ENCODE measurements at regions not wholly inside any gene's neighbourhood (a gene's known extent, or its start where the extent isn't known, plus 50 kb on each side); places are given as distances from the start of the nearest gene placed in this dataset.
"Not testable (repeated sequence)": the region's sequence is repeated elsewhere in the genome, so short reads cannot be mapped to it uniquely, and the experiment has no call there.

GRCh38 chr22:48511781-48512327, 1315.8 kb downstream of the BRD1 start:
- no peak for DNase-seq (ENCODE audit: low spot score)

DNA sequence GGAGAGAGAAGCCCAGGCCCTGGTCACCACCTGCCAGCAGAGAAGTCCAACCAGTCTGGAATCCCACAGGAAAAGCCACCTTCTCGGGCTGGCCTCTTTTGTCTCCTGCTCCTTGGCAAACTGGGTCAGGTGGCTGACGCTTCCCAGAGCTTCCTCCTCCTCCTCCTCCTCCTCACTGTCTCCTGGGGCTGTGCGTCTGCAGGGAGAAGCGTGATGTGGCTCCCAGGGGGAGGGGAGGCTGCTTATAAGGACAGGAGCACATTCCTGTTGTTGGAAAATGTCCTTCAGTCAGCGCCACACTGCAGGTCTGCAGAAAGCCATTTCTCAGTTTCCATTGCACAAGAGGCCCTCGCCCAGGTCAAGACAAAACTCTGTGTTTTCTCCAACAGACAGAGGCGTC, 1316.5 kb downstream of the BRD1 start:
- DNase-seq (ENCODE audit: low spot score) = no peak

DNA sequence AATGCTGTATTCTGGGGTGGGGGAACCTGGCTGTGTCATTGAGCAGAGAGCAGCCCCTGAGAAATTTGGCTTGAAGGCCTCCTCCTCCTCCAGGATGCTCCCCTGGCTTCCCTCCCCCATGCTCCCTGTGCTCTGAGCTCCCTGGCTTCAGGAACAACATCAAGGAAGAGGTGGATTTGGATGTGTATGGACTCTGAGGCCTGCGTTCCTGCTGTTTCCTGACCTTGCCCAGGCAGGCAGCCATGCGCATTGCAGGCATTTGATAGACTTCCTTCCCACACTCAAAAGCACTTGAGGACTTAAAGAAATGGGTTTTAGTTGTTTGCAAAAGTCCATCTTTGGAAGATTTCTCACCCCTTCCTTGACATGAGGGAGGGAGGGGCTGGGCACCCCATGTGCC, 1317.1 kb downstream of the BRD1 start:
- no peak for DNase-seq (ENCODE audit: low spot score)

DNA sequence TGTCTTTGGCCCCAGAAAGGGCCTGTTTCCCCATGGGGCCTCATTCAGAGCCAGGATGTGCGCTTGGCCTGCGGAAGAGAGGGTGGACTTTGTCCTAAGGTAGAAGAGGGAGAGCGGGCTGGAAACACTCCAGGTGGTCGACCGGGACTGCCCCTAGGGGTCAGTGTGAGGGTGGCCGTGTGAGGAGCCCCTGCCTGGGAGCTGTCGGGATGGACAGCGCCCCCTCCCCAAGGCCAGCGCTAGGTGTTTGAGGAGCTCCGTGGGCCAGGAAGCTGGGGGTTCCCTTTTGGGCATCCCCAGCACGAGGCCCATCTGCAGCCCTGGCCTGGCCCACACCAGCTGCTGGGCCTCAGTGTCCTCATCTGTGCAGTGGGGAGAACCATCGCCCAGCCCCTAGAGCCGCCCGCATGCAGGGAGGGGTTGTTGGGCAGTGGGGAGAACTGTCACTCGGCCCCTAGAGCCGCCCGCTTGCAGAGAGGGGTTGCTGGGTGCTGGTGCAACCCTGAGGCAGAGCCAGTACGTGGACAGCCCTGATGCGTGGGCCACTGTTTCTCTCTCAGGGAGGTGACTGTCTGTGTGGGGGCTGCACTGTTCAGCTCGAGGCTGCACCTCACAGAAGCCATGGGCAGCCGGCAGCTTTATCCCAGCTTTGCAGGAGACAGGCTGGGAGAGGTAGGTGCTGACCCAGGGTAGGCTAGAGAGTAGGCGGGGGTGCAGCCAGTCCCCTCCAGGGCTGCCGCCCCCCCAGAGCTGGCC, 1319.9 kb downstream of the BRD1 start:
- no peak for DNase-seq (ENCODE audit: low spot score)

- no peak for DNase-seq (ENCODE audit: low spot score)
Measured at GRCh38 chr22:48507171-48507570, 1320.5 kb downstream of the BRD1 start.

- no peak for DNase-seq (ENCODE audit: low spot score)
Measured at GRCh38 chr22:48506506-48507145, 1321.0 kb downstream of the BRD1 start.

DNA sequence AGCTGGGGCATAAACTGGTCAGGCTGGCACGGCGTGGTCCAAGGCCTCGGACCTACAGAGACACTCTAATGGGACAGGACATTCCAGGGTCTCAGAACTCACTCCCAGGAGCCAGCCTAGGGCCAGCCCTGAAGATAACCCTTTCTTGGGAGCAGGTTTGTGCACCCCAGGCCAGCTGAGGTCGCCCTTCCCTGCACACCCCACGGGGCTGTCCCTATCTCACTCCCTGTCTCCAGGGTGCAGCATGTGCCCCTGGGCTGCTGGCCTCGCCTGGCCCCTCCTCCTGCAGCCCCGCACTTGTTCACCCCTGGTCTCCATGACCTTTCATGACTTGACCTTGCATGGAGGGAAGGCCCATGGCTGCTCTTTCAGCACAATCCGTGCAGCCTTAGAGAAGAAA, 1321.8 kb downstream of the BRD1 start:
- DNase-seq (ENCODE audit: low spot score) = no peak

DNA sequence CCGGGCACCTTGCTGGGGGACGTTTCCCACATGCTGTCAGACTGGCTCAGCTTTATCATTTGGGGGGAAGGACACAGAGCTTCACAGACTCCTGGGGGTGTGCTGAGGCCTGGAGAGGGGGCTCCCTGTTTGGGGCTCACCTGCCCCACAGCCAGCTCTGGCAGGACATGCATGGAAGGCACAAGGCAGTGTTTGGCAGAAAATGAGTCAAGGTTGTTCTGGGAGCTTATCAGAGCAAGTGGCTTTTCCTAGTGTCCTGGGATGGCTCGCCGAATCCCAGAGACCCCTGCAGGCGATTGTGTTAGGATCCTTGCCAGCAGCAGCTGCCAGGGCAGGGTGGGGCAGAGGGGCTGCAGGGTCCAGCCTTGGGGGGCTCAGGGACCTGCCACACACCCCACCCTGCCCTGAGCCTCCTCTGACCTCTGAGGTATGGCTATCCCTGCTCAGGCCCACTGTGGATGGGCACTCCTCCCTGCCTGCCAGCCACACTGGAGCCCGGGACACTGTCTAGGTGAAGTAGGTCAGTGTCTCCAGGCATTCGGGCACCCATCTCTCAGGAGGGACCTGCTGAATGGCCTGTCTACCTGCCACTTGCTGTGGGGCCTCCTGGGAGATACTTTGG, 1323.0 kb downstream of the BRD1 start:
- DNase-seq (ENCODE audit: low spot score) = no peak

GRCh38 chr22:48503876-48504275, 1323.8 kb downstream of the BRD1 start:
- DNase-seq (ENCODE audit: low spot score) = no peak

GRCh38 chr22:48503035-48503625, 1324.5 kb downstream of the BRD1 start:
- DNase-seq (ENCODE audit: low spot score) = no peak

GRCh38 chr22:48501231-48501750, 1326.4 kb downstream of the BRD1 start:
- no peak for DNase-seq (ENCODE audit: low spot score)

DNA sequence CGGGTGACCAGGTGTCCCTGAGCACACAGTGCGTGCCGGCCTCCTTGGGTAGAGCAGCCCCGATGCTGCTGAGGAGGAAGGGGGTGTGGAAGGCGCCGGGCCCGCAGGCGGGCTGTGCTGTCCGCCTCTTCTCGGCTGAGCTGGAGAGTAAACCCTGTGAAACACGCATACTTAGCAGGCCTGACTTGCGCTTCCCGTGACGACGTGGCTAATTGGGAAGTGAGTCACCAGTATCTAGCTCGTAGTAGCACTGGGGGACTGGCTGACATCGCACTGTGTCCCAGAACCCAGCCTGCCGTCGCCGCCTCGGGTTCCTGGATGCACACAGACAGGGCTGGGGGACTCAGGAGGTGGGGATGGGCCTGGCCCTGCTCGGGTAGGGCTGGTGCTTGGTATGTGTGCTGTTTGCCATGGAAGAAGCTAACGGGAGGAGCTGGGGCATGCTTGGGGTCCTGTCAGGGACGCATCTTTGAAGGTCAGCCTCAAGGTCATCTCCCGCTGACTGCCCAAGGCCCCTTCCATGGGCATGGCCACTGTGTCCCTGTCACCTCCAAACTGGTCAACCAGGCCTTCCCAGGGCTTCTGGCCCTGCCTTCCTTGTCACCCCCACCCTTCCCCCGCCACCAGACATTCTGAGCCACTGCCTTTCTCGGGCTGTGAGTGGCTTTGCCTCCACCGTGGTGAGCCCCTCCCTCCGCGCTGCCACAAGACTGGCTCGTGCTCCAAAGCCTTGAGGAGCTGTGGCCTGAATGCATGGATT, 1327.0 kb downstream of the BRD1 start:
- DNase-seq (ENCODE audit: low spot score) = no peak

GRCh38 chr22:48499456-48500425, 1327.9 kb downstream of the BRD1 start:
- no peak for DNase-seq (ENCODE audit: low spot score)

DNA sequence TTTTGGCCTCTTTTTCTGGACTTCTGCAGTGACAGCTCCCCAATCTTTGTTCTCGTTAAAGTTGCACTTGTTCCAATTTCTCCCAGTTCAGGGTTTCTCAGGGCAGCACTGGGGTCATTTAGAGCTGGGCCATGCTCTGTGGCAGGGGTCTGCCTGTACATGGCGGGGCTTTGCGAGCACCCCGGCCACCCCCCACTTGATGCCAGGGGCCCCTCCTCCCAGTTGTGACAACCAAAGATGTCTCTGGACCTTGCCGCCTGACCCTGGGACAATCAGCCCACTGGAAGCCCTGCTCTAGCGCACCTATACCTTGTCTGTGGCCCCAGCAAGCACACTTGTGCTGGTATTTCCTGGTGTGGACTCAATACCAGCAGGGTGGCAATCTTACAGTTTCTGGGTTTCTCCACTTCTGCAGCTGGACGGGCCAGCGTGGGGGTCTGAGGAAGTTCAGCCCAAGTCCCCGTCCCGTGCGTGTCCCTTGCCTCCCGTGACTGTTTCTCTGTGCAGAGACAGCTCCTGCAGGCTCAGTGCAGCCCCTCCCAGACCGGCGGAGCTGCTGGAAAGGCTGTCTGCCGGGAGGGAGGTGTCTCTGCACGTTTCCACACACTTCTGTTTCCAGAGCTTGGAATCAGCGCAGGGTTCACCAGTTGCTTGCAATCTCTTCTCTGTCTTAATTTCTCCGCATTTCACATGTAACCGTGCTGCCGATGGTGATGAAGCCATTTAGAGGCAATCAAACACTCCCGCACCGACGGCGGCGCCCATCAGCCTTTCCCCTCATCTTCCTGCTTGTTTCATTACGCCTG, 1328.9 kb downstream of the BRD1 start:
- no peak for DNase-seq (ENCODE audit: low spot score)

GRCh38 chr22:48497743-48498520, 1329.7 kb downstream of the BRD1 start:
- DNase-seq (ENCODE audit: low spot score) = not testable (repeated sequence)

GRCh38 chr22:48496987-48497650, 1330.6 kb downstream of the BRD1 start:
- DNase-seq (ENCODE audit: low spot score) = no peak

GRCh38 chr22:48496226-48496845, 1331.3 kb downstream of the BRD1 start:
- DNase-seq (ENCODE audit: low spot score) = no peak

DNA sequence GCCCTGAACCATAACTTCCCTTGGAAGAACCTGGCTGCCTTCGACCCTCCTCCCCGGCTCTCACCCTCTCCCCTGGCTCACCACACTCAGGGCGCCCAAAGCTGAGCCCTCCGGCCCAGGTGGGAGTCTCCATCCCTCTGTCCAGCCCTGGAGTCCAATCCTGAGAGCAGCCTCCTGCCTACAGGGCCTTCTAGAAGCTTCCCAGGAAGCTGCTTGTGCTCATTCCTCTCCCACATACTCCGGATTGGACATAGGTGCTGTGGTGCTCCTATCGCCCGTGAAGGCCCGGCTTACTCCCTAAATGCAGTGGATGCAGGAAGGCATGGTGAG, 1332.0 kb downstream of the BRD1 start:
- no peak for DNase-seq (ENCODE audit: low spot score)

Data from AG08396 (cell line).